GM19023 (cell line): ENCODE measurements at regions not wholly inside any gene's neighbourhood (a gene's known extent, or its start where the extent isn't known, plus 50 kb on each side); places are given as distances from the start of the nearest gene placed in this dataset.

Experiments
- ATAC-seq: cut with Tn5 transposase; IDR thresholded peaks from one replicate; pipeline ENCODE4 v1.9.1; 2021; ENCODE audit warnings: mild to moderate bottlenecking, moderate library complexity; ENCODE audit not compliant: unreplicated experiment

GRCh38 chr6:2505624-2506023 is 245.1 kb downstream of the MYLK4 start:
- no peak for ATAC-seq

- ATAC-seq = no peak
Observed at GRCh38 chr6:2504495-2505064, 246.1 kb downstream of the MYLK4 start.

- no peak for ATAC-seq
Observed at GRCh38 chr6:2503816-2504494, 246.8 kb downstream of the MYLK4 start.

- no peak for ATAC-seq
Observed at GRCh38 chr6:2502998-2503674, 247.6 kb downstream of the MYLK4 start.

- no peak for ATAC-seq
Observed at GRCh38 chr6:2502096-2502997, 248.4 kb downstream of the MYLK4 start.

- no peak for ATAC-seq
Observed at GRCh38 chr6:2497922-2498623, 252.6 kb downstream of the MYLK4 start.

GRCh38 chr6:2496291-2496690 is 250.9 kb upstream of the GMDS start:
- no peak for ATAC-seq

GRCh38 chr6:2492686-2493523 is 247.5 kb upstream of the GMDS start:
- ATAC-seq = no peak

- ATAC-seq = no peak
Observed at GRCh38 chr6:2491137-2491536, 245.7 kb upstream of the GMDS start.

- ATAC-seq = no peak
Observed at GRCh38 chr6:2488578-2488977, 243.2 kb upstream of the GMDS start.

- no peak for ATAC-seq
Observed at GRCh38 chr6:2485116-2485515, 239.7 kb upstream of the GMDS start.

GRCh38 chr6:2482773-2483172 is 237.4 kb upstream of the GMDS start:
- ATAC-seq = no peak

- no peak for ATAC-seq
Observed at GRCh38 chr6:2481307-2481706, 235.9 kb upstream of the GMDS start.

GRCh38 chr6:2480267-2480966 is 235.0 kb upstream of the GMDS start:
- ATAC-seq = no peak

GRCh38 chr6:2478200-2478599 is 232.8 kb upstream of the GMDS start:
- ATAC-seq = no peak

- ATAC-seq = no peak
Observed at GRCh38 chr6:2477666-2478065, 232.3 kb upstream of the GMDS start.

- no peak for ATAC-seq
Observed at GRCh38 chr6:2477250-2477649, 231.8 kb upstream of the GMDS start.

- no peak for ATAC-seq
Observed at GRCh38 chr6:2476376-2476775, 231.0 kb upstream of the GMDS start.

- no peak for ATAC-seq
Observed at GRCh38 chr6:2471472-2471871, 226.1 kb upstream of the GMDS start.
